GM19023 (cell line): ENCODE measurements at regions not wholly inside any gene's neighbourhood (a gene's known extent, or its start where the extent isn't known, plus 50 kb on each side); places are given as distances from the start of the nearest gene placed in this dataset.

Source experiments
- ATAC-seq: cut with Tn5 transposase; IDR thresholded peaks from one replicate; pipeline ENCODE4 v1.9.1; 2021; ENCODE audit warnings: mild to moderate bottlenecking, moderate library complexity; ENCODE audit not compliant: unreplicated experiment

DNA sequence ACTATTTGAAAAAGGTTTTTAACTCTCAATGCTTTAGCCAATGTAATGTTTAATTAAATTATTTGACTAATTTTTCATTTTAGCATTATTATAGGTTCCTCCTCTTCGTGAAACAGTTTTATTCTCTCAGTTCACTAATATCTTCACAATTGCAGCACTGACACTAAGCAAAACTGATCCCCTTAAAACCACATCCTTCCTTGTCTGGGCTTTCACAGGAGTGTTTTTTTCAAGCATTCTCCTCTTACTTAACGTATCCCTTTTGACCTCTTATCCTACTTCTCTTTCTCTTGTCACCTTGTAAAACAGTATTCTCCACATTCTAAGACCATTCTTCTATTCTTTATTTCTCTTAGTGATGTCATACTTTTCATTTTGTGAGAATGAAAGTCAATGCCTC is 112.8 kb downstream of the DSC3 start:
- no peak for ATAC-seq

GRCh38 chr18:30929065-30929464 is 113.5 kb downstream of the DSC3 start:
- ATAC-seq = no peak

- no peak for ATAC-seq
Observed at GRCh38 chr18:30927517-30928075, 114.9 kb downstream of the DSC3 start.

DNA sequence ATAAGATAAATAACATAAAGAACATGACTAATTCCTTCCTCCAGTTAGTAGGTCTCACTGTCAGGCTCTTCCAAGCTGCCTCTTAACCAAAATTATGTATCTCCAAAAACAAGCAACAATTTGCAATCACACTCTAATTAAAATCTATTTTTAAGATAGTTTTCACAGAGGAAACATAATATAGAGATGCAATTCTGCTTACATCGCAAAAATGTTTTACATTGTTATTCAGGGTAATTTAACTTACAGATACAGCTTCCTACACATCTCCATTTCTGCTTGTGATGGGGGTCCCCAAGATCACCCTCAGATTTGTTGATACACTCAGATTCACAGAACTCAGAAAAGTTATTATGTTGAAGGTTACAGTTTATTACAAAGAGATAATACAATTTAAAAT is 115.5 kb downstream of the DSC3 start:
- ATAC-seq = no peak

DNA sequence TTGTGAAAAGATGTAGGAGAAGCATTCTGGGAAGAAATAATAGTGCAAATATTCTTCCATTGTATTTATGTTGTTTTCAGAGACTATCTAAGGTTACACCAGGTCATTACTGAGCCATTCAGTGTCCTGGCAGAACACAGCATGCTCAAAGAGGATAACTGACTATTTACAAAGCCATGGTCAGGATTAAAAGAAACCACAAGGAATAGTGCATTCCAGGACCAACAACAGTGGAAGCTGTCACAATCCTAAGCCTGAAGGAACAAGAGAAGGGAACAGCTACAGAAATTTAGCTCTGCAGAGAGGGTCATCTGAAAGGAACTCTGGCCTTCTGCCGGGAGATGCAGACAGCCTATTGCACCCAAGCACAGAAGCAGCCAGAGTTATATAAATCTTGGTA is 116.7 kb downstream of the DSC3 start:
- no peak for ATAC-seq

DNA sequence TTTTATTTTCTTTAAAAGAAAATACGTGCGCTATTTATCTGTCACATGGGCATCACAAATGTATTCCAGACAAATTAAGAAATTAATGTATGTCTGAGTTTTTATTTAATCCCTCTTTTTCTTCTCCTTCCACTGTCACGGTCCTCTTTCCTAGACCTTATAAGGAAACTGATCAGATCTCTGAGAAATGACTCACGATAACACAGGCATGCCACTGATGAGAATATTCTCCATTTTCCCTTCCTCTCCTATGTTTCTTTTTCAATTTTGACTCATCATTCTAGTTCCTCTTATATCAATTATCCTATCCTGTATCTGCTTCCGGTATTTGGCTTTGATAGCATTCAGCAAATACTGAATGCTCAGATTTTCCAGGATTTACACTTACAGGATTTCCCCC is 121.8 kb downstream of the DSC3 start:
- ATAC-seq = no peak

DNA sequence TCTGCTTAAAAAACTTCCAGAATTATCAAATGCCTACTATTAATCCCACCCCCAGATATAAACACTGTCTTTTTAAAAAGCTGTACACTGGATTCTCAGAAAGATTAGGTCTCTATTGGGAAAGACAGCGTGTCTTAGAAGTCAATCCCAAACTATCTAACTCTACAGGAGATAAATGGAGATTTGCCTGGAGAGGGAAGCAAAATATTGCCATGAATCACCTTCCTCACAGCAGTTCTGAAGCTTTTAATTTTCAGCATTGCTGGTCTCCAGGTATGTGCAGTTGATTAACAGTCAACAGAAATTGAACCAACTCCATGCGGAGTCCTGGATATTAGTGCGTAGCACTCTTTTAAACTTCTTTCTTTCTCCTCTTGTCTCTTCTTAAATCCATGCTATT is 122.2 kb downstream of the DSC3 start:
- no peak for ATAC-seq

DNA sequence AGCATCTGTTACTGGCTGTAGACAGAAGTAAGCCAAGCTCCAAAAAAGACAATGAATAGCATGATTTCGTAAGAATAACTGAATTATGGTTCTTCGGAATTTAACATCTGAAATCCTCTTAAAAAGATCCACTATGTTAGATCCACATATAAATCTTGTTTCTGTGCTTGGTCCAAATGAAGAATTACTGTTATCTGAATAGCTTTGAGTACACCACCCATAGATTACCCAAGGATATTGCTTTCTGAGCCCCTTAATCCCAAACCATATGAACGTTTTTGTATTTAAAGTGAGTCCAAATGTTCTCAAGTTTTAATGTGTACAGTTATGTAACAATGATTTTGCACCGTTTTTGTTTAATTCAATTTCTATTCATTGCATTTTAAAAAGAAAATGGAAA is 124.9 kb downstream of the DSC3 start:
- ATAC-seq = no peak

- ATAC-seq = no peak
Observed at GRCh38 chr18:30915336-30915988, 127.1 kb downstream of the DSC3 start.

DNA sequence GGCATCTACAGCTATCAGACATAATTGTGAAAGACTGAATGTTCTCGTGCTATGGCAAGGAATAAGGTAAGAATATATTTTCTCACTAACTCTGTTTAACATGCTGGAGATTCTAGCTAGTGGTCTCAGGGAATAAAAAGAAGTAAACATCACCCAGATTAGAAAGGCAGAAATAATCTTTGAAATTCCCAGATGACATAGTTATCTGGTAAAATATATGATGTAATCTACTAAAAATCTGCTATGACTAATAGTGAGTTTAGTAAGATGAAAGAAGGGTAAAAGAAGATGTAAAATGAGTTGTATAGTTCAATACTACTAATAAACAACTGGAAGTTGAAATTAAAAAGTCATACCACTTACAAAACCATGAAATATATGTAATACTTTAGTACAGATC is 134.2 kb downstream of the DSC3 start:
- no peak for ATAC-seq

- ATAC-seq = no peak
Observed at GRCh38 chr18:30903566-30903965, 139.0 kb downstream of the DSC3 start.

- ATAC-seq = no peak
Observed at GRCh38 chr18:30889519-30890301, 152.8 kb downstream of the DSC3 start.

DNA sequence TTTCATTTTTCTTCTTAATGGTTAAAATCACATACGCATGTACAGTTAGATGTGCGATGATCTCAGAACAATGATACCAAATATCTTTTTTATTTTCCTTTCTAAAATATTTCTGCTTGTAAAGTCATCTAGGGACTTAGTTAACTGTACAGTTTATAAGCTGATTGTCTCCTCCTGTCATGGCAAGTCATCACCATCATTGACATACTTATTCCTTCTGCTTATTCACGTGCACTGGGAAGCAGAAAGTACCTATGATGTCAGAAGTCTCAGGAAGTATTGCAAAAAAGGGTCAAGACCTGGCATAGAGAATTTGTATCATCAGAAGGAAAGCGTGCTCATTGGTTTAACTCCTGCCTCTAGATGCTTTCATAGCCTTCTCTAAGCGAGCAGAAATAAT is 154.2 kb downstream of the DSC3 start:
- no peak for ATAC-seq

DNA sequence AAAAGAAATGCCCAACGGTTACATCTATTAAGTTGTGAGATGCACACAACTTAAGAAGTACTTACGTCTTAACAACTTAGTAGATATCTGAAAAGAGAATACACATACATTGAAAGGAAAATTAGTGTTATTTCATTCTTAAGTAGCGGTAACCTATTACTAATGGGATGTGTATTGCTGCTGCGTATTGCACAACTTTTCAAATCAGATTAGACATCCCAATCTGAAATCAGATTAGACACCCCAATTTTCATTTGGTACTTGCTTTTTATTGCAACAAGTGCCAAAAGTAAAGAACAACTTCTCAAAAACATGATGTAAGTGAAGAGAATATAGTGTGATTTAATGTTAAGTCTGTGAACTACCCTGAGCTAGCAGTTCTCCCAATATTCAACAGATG is 155.5 kb downstream of the DSC3 start:
- no peak for ATAC-seq

- ATAC-seq = no peak
Observed at GRCh38 chr18:30870466-30870865, 172.1 kb downstream of the DSC3 start.

DNA sequence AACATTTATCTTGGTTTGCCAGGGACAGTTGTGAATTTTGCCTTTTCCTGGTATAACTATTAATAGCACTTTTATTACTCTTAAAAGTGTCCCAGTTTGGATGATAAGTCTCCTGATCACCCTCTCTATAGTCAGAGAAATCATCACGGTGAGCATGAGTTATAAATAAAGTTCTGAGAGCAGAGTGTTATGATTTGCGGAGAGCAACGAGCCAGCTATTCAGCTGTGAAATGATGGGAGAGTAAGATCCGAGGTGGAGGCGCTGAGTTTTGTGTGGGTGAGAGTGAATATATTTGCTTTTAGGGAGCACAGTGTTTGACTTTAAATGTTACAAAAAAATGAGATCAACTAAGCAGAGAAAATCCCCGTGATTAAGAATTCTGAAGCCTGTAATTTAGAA is 179.6 kb downstream of the DSC3 start:
- no peak for ATAC-seq

GRCh38 chr18:30860741-30861140 is 181.8 kb downstream of the DSC3 start:
- ATAC-seq = no peak

- ATAC-seq = no peak
Observed at GRCh38 chr18:30859036-30859435, 183.5 kb downstream of the DSC3 start.

GRCh38 chr18:30858560-30858959 is 184.0 kb downstream of the DSC3 start:
- ATAC-seq = no peak

- no peak for ATAC-seq
Observed at GRCh38 chr18:30855762-30856161, 186.8 kb downstream of the DSC3 start.

GRCh38 chr18:30852980-30853379 is 189.6 kb downstream of the DSC3 start:
- ATAC-seq = no peak

- no peak for ATAC-seq
Observed at GRCh38 chr18:30852541-30852940, 190.0 kb downstream of the DSC3 start.
